ENCODE measurements at regions not wholly inside any gene's neighbourhood (a gene's known extent, or its start where the extent isn't known, plus 50 kb on each side); places are given as distances from the start of the nearest gene placed in this dataset.
"Not testable (repeated sequence)": the region's sequence is repeated elsewhere in the genome, so short reads cannot be mapped to it uniquely, and the experiment has no call there.

GRCh38 chr4:66946761-66947160, 598.5 kb downstream of the CENPC start:
- no peak overlapping the region for H3K4me3 Mint-ChIP-seq
- H3K36me3 Mint-ChIP-seq (ENCODE audit: low read depth), result no peaks in the 10 kb centered on the region
- ChIA-PET CTCF (no interaction called here), POLR2A (no interaction called here)
- H3K27ac Mint-ChIP-seq, result no peak overlapping the region
- ATAC-seq (no peak), DNase-seq (no peak)
- H3K9me3 Mint-ChIP-seq, result peaks cover 5% of the 10 kb centered on the region
- intact Hi-C loops (cut with micrococcal nuclease), result no loop called here
- H3K4me1 Mint-ChIP-seq (ENCODE audit: low read depth), result no peaks in the 10 kb centered on the region
- no peak for TF ChIP-seq CTCF (IDR thresholded peaks at IDR 0.05)
- no peaks in the 10 kb centered on the region for H3K27me3 Mint-ChIP-seq

GRCh38 chr4:66943112-66943511, 602.2 kb downstream of the CENPC start:
- H3K9me3 Mint-ChIP-seq, result peaks cover 5% of the 10 kb centered on the region
- ChIA-PET CTCF (no interaction called here), POLR2A (no interaction called here)
- H3K27ac Mint-ChIP-seq, result no peak overlapping the region
- TF ChIP-seq CTCF (IDR thresholded peaks at IDR 0.05), result no peak
- DNase-seq, result no peak
- no peak overlapping the region for H3K4me3 Mint-ChIP-seq
- H3K4me1 Mint-ChIP-seq (ENCODE audit: low read depth), result no peaks in the 10 kb centered on the region
- intact Hi-C loops (cut with micrococcal nuclease), result no loop called here
- no peak for ATAC-seq
- no peaks in the 10 kb centered on the region for H3K36me3 Mint-ChIP-seq (ENCODE audit: low read depth)
- no peaks in the 10 kb centered on the region for H3K27me3 Mint-ChIP-seq

GRCh38 chr4:66931981-66932380, 613.3 kb downstream of the CENPC start:
- CTCF ChIA-PET; intact Hi-C loops (cut with micrococcal nuclease); H3K4me3 Mint-ChIP-seq; H3K4me1 Mint-ChIP-seq (ENCODE audit: low read depth); H3K9me3 Mint-ChIP-seq; H3K27me3 Mint-ChIP-seq; H3K27ac Mint-ChIP-seq; POLR2A ChIA-PET; DNase-seq; ATAC-seq; H3K36me3 Mint-ChIP-seq (ENCODE audit: low read depth): not testable (repeated sequence)

GRCh38 chr4:66930206-66930605, 615.1 kb downstream of the CENPC start:
- intact Hi-C loops (cut with micrococcal nuclease), result no loop called here

GRCh38 chr4:66929748-66930147, 615.6 kb downstream of the CENPC start:
- ATAC-seq (no peak), DNase-seq (no peak)
- no peak for TF ChIP-seq CTCF (IDR thresholded peaks at IDR 0.05)
- Mint-ChIP-seq H3K4me1 (ENCODE audit: low read depth) (no peaks in the 10 kb centered on the region), H3K4me3 (no peak overlapping the region), H3K36me3 (ENCODE audit: low read depth) (no peaks in the 10 kb centered on the region), H3K9me3 (no peaks in the 10 kb centered on the region), H3K27me3 (no peaks in the 10 kb centered on the region), H3K27ac (no peak overlapping the region)
- intact Hi-C loops (cut with micrococcal nuclease), result no loop called here
- POLR2A ChIA-PET, result no interaction called here
- CTCF ChIA-PET, result no interaction called here

More at GRCh38 chr4:66930206-66930605, 615.1 kb downstream of the CENPC start:
- DNase-seq, result no peak
- Mint-ChIP-seq H3K36me3 (ENCODE audit: low read depth) (no peaks in the 10 kb centered on the region), H3K27ac (no peak overlapping the region), H3K27me3 (no peaks in the 10 kb centered on the region), H3K9me3 (peaks cover 2% of the 10 kb centered on the region), H3K4me1 (ENCODE audit: low read depth) (no peaks in the 10 kb centered on the region), H3K4me3 (no peak overlapping the region)
- CTCF ChIA-PET, result no interaction called here
- POLR2A ChIA-PET, result no interaction called here
- no peak for TF ChIP-seq CTCF (IDR thresholded peaks at IDR 0.05)
- no peak for ATAC-seq

- POLR2A ChIA-PET; H3K36me3 Mint-ChIP-seq (ENCODE audit: low read depth); DNase-seq; H3K4me1 Mint-ChIP-seq (ENCODE audit: low read depth); H3K27me3 Mint-ChIP-seq; ATAC-seq; H3K4me3 Mint-ChIP-seq; H3K27ac Mint-ChIP-seq; CTCF ChIA-PET; intact Hi-C loops (cut with micrococcal nuclease); H3K9me3 Mint-ChIP-seq: not testable (repeated sequence)
These were observed 616.4 kb downstream of the CENPC start for GRCh38 chr4:66928881-66929280.

All from activated CD8-positive, alpha-beta T cell treated with anti-CD3 and anti-CD28 coated beads for 36 hours (primary cell).